ENCODE measurements at regions not wholly inside any gene's neighbourhood (a gene's known extent, or its start where the extent isn't known, plus 50 kb on each side); places are given as distances from the start of the nearest gene placed in this dataset.

- TF ChIP-seq CTCF (IDR thresholded peaks at IDR 0.05 in 4 of 5, conservative IDR thresholded peaks at IDR 0.05 in 1 of 5): no peak
- no peak for TF ChIP-seq POLR2A (IDR thresholded peaks at IDR 0.05)
Measured at GRCh38 chr16:59740858-59741257, 1006.7 kb upstream of the GOT2 start.
